OCI-M1 (cell line): ENCODE measurements at regions not wholly inside any gene's neighbourhood (a gene's known extent, or its start where the extent isn't known, plus 50 kb on each side); places are given as distances from the start of the nearest gene placed in this dataset.

Experiments used
- DNase-seq: peaks from one replicate; lab custom pipeline; 2025; lab: John Stamatoyannopoulos, UW

DNA sequence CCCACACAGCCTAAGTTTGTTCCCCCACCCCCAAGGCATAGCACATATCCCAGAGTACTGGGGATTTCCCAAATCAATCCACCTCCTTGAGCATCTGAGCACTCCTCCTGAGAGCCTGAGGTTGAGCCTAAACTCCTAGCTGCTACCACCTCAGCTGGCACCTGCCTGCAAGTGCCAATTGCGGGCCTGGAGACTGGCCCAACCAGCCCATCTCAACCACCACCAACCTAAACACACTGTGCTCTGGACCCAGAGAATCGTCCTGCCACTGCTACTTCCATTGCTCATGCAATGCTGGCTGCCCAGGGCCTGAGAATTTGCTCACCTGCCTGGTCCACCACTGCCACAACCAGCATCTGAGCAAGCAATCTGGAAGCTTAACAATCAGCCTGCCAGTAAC, 177.1 kb downstream of the FGF13 start:
- no peak for DNase-seq

DNA sequence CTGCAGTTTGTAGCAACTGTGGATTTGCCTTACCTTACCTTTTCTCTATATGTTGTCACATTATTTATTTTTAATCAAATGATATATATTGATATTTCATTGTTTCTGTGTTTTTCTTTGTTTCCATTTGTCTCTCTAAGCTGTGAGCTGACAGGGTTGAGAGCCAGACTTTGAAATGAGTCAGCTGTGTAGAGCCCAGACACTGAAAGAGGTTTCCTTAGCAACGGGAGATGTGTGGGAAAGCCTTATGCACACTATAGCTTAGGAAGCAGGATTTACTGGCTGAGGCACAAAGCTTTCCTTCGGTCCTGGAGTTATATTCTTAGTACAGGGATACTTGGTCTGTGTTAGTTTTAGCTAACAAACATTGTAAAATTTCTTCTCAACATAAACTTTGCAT, 192.2 kb downstream of the FGF13 start:
- DNase-seq, result no peak

DNA sequence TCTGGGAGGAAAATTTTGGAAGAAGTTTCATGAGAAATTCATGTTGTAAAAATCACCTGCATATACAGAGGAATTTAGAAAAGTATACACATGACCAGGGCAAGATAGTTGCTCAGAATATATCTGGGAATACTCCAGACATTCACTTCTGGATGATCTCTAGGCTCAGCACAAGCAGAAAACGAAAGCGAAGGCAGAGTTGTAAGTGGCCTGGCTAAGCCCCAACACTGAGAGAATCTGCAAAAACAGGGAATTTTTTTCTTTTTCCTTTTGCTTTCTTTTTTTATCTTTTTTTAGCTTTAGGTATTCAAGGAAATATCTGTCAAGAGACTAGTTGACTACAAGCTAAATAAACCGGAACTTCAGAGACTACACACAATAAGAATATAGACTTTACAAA, 207.2 kb downstream of the FGF13 start:
- DNase-seq, result peak; percentile 45

DNA sequence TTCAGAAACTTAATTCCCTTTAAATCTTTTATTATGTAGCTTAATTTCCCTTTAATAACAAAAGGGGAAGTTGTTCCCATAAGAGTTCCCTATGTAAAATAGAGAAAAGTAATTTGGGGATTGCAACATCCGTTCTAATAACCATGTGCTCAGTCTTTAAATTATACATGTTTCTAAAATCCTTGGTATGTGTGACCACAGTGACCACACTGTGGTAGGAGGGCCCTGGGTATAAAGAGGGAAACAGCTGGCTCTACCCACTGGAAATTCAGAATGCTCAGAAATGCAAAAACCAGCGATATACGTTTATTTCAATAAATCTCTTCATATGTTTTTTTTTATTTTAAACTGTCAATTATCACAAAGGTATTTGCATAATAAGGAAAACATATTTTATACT, 219.1 kb downstream of the FGF13 start:
- no peak for DNase-seq

DNA sequence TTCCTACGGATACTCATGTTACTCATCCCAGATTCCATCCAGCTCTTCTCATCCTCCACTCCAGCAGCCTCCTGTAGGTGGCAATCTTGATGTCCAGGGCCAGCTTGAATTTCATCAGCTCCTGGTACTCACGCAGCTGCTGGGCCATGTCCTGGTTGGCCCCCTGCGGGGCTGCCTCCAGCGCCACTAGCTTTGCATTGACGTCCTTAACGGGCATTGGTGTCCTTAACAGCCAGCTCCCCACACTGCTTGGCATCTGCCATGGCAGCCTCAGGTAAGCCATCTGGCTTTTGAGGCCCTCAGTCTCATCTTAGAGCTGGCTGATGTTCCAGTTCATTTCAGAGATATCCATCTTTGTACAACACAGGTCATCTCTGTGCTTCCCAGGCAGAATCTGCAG, 223.7 kb downstream of the FGF13 start:
- DNase-seq, result no peak

DNA sequence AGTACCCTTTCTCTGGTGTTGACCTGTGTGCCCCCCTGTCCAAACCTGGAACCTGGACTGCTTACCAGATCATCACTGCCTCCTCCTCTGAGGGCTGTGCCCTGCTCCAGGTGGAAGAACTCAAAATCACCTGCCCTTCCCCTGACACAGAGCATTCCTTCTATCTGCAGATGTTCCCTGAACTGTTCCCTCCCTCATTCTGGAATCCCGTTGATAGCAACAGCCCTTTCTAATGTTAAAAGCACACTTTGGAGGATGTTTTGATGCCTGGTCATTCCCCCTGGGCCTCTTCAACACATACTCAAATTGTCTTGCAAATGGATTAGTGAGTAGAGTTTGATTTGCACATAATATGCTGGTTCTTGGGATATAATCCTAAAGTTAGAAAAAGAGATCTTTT, 225.8 kb downstream of the FGF13 start:
- no peak for DNase-seq

DNA sequence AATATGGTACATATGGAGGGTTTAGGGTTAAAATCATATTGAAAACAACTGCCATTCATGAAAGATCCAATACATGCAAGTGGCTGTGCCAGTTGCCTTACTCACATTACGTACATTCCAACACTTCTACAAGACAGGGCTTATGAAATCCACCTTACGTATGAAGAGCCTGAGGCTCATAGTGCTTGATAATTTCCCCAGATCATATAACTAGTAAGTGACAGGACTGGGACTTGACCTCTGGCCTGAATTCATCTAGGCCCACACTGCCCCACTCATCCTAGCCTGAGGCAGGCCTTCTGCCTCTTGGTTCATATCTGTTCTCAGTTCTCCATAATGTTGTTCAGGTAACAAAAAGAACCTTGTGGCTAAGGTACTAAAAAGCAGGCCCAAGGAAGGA, 226.3 kb downstream of the FGF13 start:
- DNase-seq, result no peak

DNA sequence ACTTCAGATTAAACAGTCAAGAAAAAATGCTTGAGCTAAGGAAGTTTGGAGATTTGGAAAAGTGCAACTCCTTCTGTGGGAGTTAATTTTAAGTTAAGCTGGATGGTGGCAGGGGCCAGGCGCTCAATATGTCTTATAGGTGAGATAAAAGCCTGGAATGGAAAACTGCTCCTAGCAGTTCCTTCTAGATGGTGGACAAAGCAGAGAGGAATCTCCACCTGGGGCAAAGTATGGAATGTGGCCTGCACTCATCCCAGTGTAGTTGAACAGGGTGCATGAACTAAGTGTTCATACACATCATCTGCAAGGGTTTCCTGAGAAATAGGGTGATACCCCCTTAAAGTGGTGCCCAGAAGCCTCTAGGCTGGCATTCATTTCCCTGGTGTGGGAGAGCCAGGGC, 227.1 kb downstream of the FGF13 start:
- DNase-seq, result no peak

DNA sequence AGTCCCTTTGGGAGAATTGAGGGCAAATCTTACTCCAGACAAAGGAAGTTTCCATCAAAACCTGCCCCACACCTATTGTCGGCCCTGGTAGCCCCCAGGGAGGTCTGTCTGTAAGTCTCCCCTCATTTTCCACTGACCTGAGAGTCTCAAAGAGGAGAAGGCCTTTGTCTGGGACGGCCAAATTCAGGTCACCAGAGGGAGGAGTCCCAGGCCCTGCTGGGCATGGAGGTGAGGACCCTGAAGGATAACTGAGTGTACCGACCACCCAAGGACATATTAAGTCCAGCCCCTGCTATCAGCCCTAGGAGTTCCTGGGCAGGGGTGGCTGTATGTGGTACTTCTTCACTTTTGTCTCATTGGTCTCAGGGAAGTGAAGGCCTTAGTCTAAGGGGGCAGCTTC, 229.9 kb downstream of the FGF13 start:
- DNase-seq, result no peak

DNA sequence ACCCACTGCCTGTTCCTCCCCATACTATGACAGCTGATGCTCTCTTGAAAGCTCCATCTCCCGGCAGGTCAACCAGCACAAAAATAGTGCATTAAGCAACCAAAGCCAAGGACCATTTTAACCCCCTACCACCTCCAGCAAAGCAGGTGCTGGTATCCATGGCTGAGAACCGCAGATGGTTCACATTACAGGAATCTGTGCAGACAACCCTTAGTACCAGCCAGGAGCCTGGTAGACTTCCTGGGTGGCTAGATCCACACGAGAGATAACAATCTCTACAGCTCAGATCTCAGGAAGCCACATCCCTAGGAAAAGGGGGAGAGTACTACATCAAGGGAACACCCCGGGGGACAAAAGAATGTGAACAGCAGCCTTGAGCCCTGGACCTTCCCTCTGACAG, 248.0 kb downstream of the FGF13 start:
- DNase-seq, result no peak
